GM18870 (cell line): ENCODE measurements at regions not wholly inside any gene's neighbourhood (a gene's known extent, or its start where the extent isn't known, plus 50 kb on each side); places are given as distances from the start of the nearest gene placed in this dataset.

Source experiments
- ATAC-seq: cut with Tn5 transposase; IDR thresholded peaks from one replicate; pipeline ENCODE4 v1.9.1; 2021; ENCODE audit warnings: moderate library complexity; ENCODE audit not compliant: unreplicated experiment

GRCh38 chr7:155884225-155885166 is 72.2 kb upstream of the SHH start:
- no peak for ATAC-seq

- ATAC-seq: no peak
These were observed 71.4 kb upstream of the SHH start for GRCh38 chr7:155883491-155884224.

- ATAC-seq: no peak
These were observed 70.3 kb upstream of the SHH start for GRCh38 chr7:155882596-155882995.

GRCh38 chr7:155881471-155882350 is 69.4 kb upstream of the SHH start:
- ATAC-seq: no peak

- no peak for ATAC-seq
These were observed 68.5 kb upstream of the SHH start for GRCh38 chr7:155880721-155881120.

- ATAC-seq: no peak
These were observed 67.3 kb upstream of the SHH start for GRCh38 chr7:155879592-155879991.

- no peak for ATAC-seq
These were observed 66.4 kb upstream of the SHH start for GRCh38 chr7:155878674-155879073.

GRCh38 chr7:155878250-155878649 is 66.0 kb upstream of the SHH start:
- ATAC-seq: no peak

GRCh38 chr7:155877167-155877566 is 64.9 kb upstream of the SHH start:
- ATAC-seq: no peak

GRCh38 chr7:155874411-155874810 is 62.1 kb upstream of the SHH start:
- ATAC-seq: no peak

GRCh38 chr7:155874010-155874409 is 61.7 kb upstream of the SHH start:
- no peak for ATAC-seq

- no peak for ATAC-seq
These were observed 60.6 kb upstream of the SHH start for GRCh38 chr7:155872678-155873369.

- no peak for ATAC-seq
These were observed 58.9 kb upstream of the SHH start for GRCh38 chr7:155871211-155871610.

- no peak for ATAC-seq
These were observed 58.3 kb upstream of the SHH start for GRCh38 chr7:155870334-155871180.

GRCh38 chr7:155869784-155870076 is 57.5 kb upstream of the SHH start:
- no peak for ATAC-seq

GRCh38 chr7:155868955-155869783 is 56.9 kb upstream of the SHH start:
- ATAC-seq: no peak

- no peak for ATAC-seq
These were observed 55.6 kb upstream of the SHH start for GRCh38 chr7:155867734-155868400.

GRCh38 chr7:155867280-155867679 is 55.0 kb upstream of the SHH start:
- no peak for ATAC-seq
